CD4-positive, alpha-beta T cell (primary cell): ENCODE measurements at regions not wholly inside any gene's neighbourhood (a gene's known extent, or its start where the extent isn't known, plus 50 kb on each side); places are given as distances from the start of the nearest gene placed in this dataset.
"Not testable (repeated sequence)": the region's sequence is repeated elsewhere in the genome, so short reads cannot be mapped to it uniquely, and the experiment has no call there.

Source experiments
- ATAC-seq: fragments of 200-7000 bp; cut with Tn5 transposase; one replicate; pipeline ENCODE4 v1.10.0; 2022; ENCODE audit warnings: mild to moderate bottlenecking; ENCODE audit not compliant: poor library complexity
- CTCF ChIA-PET: fragments of 350-600 bp; sonication (Branson Sonifier 250); formaldehyde crosslinking; loops from one replicate; lab custom pipeline; 2021; ENCODE audit warnings: antibody characterized with exemption, inconsistent platforms; lab: Charles Lee
- POLR2A ChIA-PET: fragments of 350-600 bp; sonication (Branson Sonifier 250); formaldehyde crosslinking; loops from one replicate; lab custom pipeline; 2021; ENCODE audit warnings: antibody characterized with exemption, inconsistent platforms; lab: Charles Lee
- DNase-seq, 14 experiments: peaks; one replicate each; pipeline ENCODE4 v3.0.0-alpha.2; 2013 to 2020; ENCODE audit warnings: mixed read lengths in 2 of 14
- H3K27ac ChIP-seq, 2 donors: one replicate each; pipeline versions ENCODE4 v1.5.1 to v1.7.0; 2013; ENCODE audit warnings: low read length in 2 of 2, low read depth in 1 of 2, mild to moderate bottlenecking in 1 of 2
- H3K27me3 ChIP-seq, 2 experiments: 1 replicate in 1 of 2; 2 replicates in 1 of 2; pipeline versions ENCODE4 v1.6.1 to v1.7.0; 2013; ENCODE audit warnings: low read length in 2 of 2, control low read depth in 1 of 2, mild to moderate bottlenecking in 1 of 2, moderate library complexity in 1 of 2; ENCODE audit not compliant: insufficient read depth in 2 of 2, control insufficient read depth in 1 of 2
- H3K36me3 ChIP-seq: one replicate; pipeline ENCODE4 v1.6.1; 2013; ENCODE audit warnings: low read length, control low read depth; ENCODE audit not compliant: insufficient read depth
- H3K4me1 ChIP-seq: one replicate; pipeline ENCODE4 v1.6.1; 2013; ENCODE audit warnings: low read length, control low read depth; ENCODE audit not compliant: insufficient read depth
- H3K4me3 ChIP-seq: one replicate; pipeline ENCODE4 v1.5.1; 2013; ENCODE audit warnings: mild to moderate bottlenecking, low read length, moderate library complexity
- H3K9me3 ChIP-seq, 2 experiments: 1 replicate in 1 of 2; 2 replicates in 1 of 2; pipeline versions ENCODE4 v1.6.1 to v1.7.0; 2013; ENCODE audit warnings: low read length in 2 of 2, mild to moderate bottlenecking in 2 of 2, control low read depth in 1 of 2, moderate library complexity in 1 of 2; ENCODE audit not compliant: control insufficient read depth in 1 of 2, insufficient read depth in 1 of 2
- H3K27ac Mint-ChIP-seq: one replicate; pipeline ENCODE4 v1.8.0; 2020; ENCODE audit warnings: mixed read lengths
- H3K27me3 Mint-ChIP-seq: one replicate; pipeline ENCODE4 v1.8.0; 2021; ENCODE audit warnings: mixed read lengths
- H3K36me3 Mint-ChIP-seq: one replicate; pipeline ENCODE4 v1.8.0; 2021; ENCODE audit warnings: low read depth, mixed read lengths
- H3K4me1 Mint-ChIP-seq: one replicate; pipeline ENCODE4 v1.8.0; 2021; ENCODE audit warnings: low read depth, mixed read lengths
- H3K4me3 Mint-ChIP-seq: one replicate; pipeline ENCODE4 v1.8.0; 2020; ENCODE audit warnings: mild to moderate bottlenecking, mixed read lengths
- H3K9me3 Mint-ChIP-seq: one replicate; pipeline ENCODE4 v1.8.0; 2020; ENCODE audit warnings: mixed read lengths
- CTCF ChIP-seq: fragments of 200-600 bp; IDR thresholded peaks from one replicate; pipeline ENCODE4 v1.8.0; 2022; ENCODE audit warnings: antibody characterized with exemption, mild to moderate bottlenecking
- intact Hi-C, 2 experiments: fragments of 100-400 bp; cut with DNase I in 1 of 2; cut with micrococcal nuclease in 1 of 2; formaldehyde crosslinking; loops; one replicate each; pipeline versions ENCODE4 v1.15.1 to v1.9.0; 2023 to 2025; cut with DNase I, micrococcal nuclease

- H3K4me1 Mint-ChIP-seq, POLR2A ChIA-PET: not testable (repeated sequence)
- intact Hi-C loops = loop anchor here in 1 of 2 experiments (10.0 kb wide), 1 partner anchor 139 kb away; no protein-coding TSS in a partner anchor
Observed at GRCh38 chr15:70364023-70364422, 266.3 kb upstream of the TLE3 start.

GRCh38 chr15:70362886-70363285 lies 265.2 kb upstream of the TLE3 start:
- CTCF ChIA-PET = no interaction called here
- no peaks in the 10 kb centered on the region for H3K36me3 ChIP-seq
- H3K4me3 Mint-ChIP-seq = no peak overlapping the region
- H3K4me1 ChIP-seq = peaks cover 3% of the 10 kb centered on the region
- no peak overlapping the region for H3K27ac Mint-ChIP-seq
- H3K9me3 ChIP-seq = no peaks in the 10 kb centered on the region
- POLR2A ChIA-PET = no interaction called here
- DNase-seq (peak in 1 of 14 experiments; percentile 19), ATAC-seq (no peak)
- no peaks in the 10 kb centered on the region for H3K4me1 Mint-ChIP-seq
- no peaks in the 10 kb centered on the region for H3K9me3 Mint-ChIP-seq
- no peak overlapping the region for H3K4me3 ChIP-seq
- peaks cover 2 to 5% of the 10 kb centered on the region in 2 experiments for H3K27me3 ChIP-seq
- no peak for TF ChIP-seq CTCF
- peaks cover 13% of the 10 kb centered on the region for H3K27me3 Mint-ChIP-seq
- intact Hi-C loops = loop anchor here in 1 of 2 experiments (10.0 kb wide), 1 partner anchor 138 kb away; no protein-coding TSS in a partner anchor
- H3K36me3 Mint-ChIP-seq = no peaks in the 10 kb centered on the region
- no peak overlapping the region for H3K27ac ChIP-seq

More at GRCh38 chr15:70364023-70364422, 266.3 kb upstream of the TLE3 start:
- H3K9me3 Mint-ChIP-seq, CTCF ChIA-PET, H3K27ac Mint-ChIP-seq, H3K4me3 ChIP-seq, H3K27ac ChIP-seq, H3K4me3 Mint-ChIP-seq, H3K9me3 ChIP-seq, H3K36me3 Mint-ChIP-seq, ATAC-seq, DNase-seq, H3K36me3 ChIP-seq, H3K27me3 ChIP-seq: not testable (repeated sequence)
- H3K27me3 Mint-ChIP-seq = peaks cover 22% of the 10 kb centered on the region
- H3K4me1 ChIP-seq = peaks cover 11% of the 10 kb centered on the region

DNA sequence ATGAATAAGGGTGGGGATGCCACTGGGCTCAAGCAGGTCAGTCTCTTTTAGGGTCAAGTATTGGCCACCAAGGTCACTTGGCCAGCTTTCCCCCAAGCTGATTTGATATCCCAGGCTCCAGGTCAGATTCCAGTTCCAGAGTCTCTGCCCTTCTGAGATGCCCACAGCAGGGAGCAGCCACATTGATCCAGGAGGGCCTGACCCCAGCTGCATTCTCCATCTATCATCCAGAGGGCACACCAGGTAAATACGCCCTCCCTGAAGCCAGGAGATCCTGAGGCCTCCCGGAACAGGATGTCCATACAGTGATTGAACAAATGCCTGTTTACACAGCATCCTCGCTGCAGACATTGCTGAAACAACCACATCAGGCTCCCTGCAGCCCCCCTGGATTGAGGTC lies 264.6 kb upstream of the TLE3 start:
- Mint-ChIP-seq H3K4me1 (no peaks in the 10 kb centered on the region), H3K4me3 (no peak overlapping the region), H3K9me3 (no peaks in the 10 kb centered on the region), H3K27me3 (peaks cover 13% of the 10 kb centered on the region), H3K27ac (no peak overlapping the region), H3K36me3 (no peaks in the 10 kb centered on the region)
- intact Hi-C loops = loop anchor here in 1 of 2 experiments (10.0 kb wide), 1 partner anchor 138 kb away; no protein-coding TSS in a partner anchor
- ChIA-PET POLR2A (no interaction called here), CTCF (no interaction called here)
- TF ChIP-seq CTCF = no peak
- DNase-seq (no peak), ATAC-seq (no peak)
- Histone ChIP-seq H3K9me3 (no peaks in the 10 kb centered on the region), H3K36me3 (no peaks in the 10 kb centered on the region), H3K27ac (no peak overlapping the region), H3K4me3 (no peak overlapping the region), H3K4me1 (no peaks in the 10 kb centered on the region), H3K27me3 (peaks cover 2 to 5% of the 10 kb centered on the region in 2 experiments)

DNA sequence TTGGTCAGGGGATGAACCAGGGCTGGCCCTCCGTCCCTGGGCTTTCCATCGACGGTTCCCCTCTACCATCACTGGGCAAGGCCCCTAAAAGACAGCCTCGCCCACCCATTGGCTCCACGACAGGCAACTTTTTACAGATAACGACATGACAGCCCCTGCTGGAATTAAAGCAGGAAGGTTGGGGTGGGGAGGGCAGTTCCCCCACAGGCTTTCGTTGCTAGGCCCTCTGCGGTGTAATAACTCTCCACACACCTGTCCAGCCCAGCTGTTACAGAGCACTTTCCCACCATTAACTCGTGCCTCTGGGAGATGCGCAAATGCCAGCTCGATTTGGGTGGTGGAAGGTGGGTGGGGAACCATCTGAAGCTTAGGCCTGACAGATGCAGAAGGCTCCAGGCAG lies 264.2 kb upstream of the TLE3 start:
- ChIA-PET CTCF (no interaction called here), POLR2A (no interaction called here)
- intact Hi-C loops = loop anchor here in 1 of 2 experiments (10.0 kb wide), 1 partner anchor 137 kb away; no protein-coding TSS in a partner anchor

More for the DNA sequence above, 264.2 kb upstream of the TLE3 start:
- Histone ChIP-seq H3K4me1 (no peaks in the 10 kb centered on the region), H3K4me3 (no peak overlapping the region), H3K36me3 (no peaks in the 10 kb centered on the region), H3K27me3 (peaks cover 2 to 5% of the 10 kb centered on the region in 2 experiments), H3K9me3 (no peaks in the 10 kb centered on the region), H3K27ac (no peak overlapping the region)
- Mint-ChIP-seq H3K4me3 (no peak overlapping the region), H3K27me3 (peaks cover 9% of the 10 kb centered on the region), H3K36me3 (no peaks in the 10 kb centered on the region), H3K4me1 (no peaks in the 10 kb centered on the region), H3K27ac (no peak overlapping the region), H3K9me3 (no peaks in the 10 kb centered on the region)
- no peak for TF ChIP-seq CTCF
- ATAC-seq = no peak
- no peak for DNase-seq
